Lower leg skin (tissue), 4 donors: ENCODE measurements at regions not wholly inside any gene's neighbourhood (a gene's known extent, or its start where the extent isn't known, plus 50 kb on each side); places are given as distances from the start of the nearest gene placed in this dataset.
"Not testable (repeated sequence)": the region's sequence is repeated elsewhere in the genome, so short reads cannot be mapped to it uniquely, and the experiment has no call there.

Experiments used
- DNase-seq, 2 donors: peaks; one replicate each; pipeline ENCODE4 v3.0.0-alpha.2; 2019; ENCODE audit warnings: low spot score in 2 of 2
- H3K4me3 ChIP-seq: fragments of 200-600 bp; sonication (generic); 2 replicates; pipeline ENCODE4 v1.5.1; 2017; ENCODE audit warnings: mild to moderate bottlenecking, low read depth; ENCODE audit not compliant: poor library complexity, severe bottlenecking
- CTCF ChIP-seq, 3 donors: fragments of 450-650 bp; IDR thresholded peaks; one replicate each; pipeline ENCODE4 v1.5.1; 2016; ENCODE audit warnings: antibody characterized with exemption in 3 of 3, mild to moderate bottlenecking in 3 of 3, moderate library complexity in 2 of 3
- POLR2A ChIP-seq, 2 donors: fragments of 450-650 bp; IDR thresholded peaks; one replicate each; pipeline ENCODE4 v1.6.1; 2016 to 2017; ENCODE audit warnings: antibody characterized with exemption in 2 of 2, mild to moderate bottlenecking in 1 of 2, moderate library complexity in 1 of 2
- WGBS, 2 donors: methylation state at CpG; one replicate each; pipeline ENCODE4 v1.1.5; 2018; 5-methylcytosine and 5-hydroxymethylcytosine counted together
- intact Hi-C: fragments of 100-400 bp; cut with DNase I; formaldehyde crosslinking; loops from one replicate; pipeline ENCODE4 v1.15.0; 2023; ENCODE audit warnings: low total_unique reads

- DNase-seq = no peak
- TF ChIP-seq POLR2A (IDR thresholded peaks at IDR 0.05) (no peak), CTCF (IDR thresholded peaks at IDR 0.05) (no peak)
- H3K4me3 ChIP-seq = no peak overlapping the region
- intact Hi-C loops = no loop called here
- 94 to 95% methylated on average over 6 of the region's 6 CpGs for WGBS, 2 donors
These were observed 69.1 kb upstream of the NREP start for GRCh38 chr5:111826064-111826463.

GRCh38 chr5:111820072-111820471 is 63.1 kb upstream of the NREP start:
- no peak for TF ChIP-seq POLR2A (IDR thresholded peaks at IDR 0.05)
- no peak for TF ChIP-seq CTCF (IDR thresholded peaks at IDR 0.05)
- no peak for DNase-seq
- WGBS, 2 donors = 80 to 85% methylated on average over 5 of the region's 5 CpGs
- no peak overlapping the region for H3K4me3 ChIP-seq
- intact Hi-C loops = no loop called here

- intact Hi-C loops, H3K4me3 ChIP-seq: not testable (repeated sequence)
- 89 to 92% methylated on average over 1 of the region's 1 CpG for WGBS, 2 donors
These were observed 62.0 kb upstream of the NREP start for GRCh38 chr5:111819028-111819427.

GRCh38 chr5:111813537-111813936 is 56.5 kb upstream of the NREP start:
- H3K4me3 ChIP-seq = no peak overlapping the region
- intact Hi-C loops = no loop called here
- DNase-seq = no peak
- TF ChIP-seq CTCF (IDR thresholded peaks at IDR 0.05) = no peak

More at GRCh38 chr5:111819028-111819427, 62.0 kb upstream of the NREP start:
- DNase-seq = not testable (repeated sequence)

GRCh38 chr5:111810112-111810511 is 53.1 kb upstream of the NREP start:
- no peak overlapping the region for H3K4me3 ChIP-seq
- intact Hi-C loops = no loop called here
- TF ChIP-seq POLR2A (IDR thresholded peaks at IDR 0.05) = no peak
- no peak for TF ChIP-seq CTCF (IDR thresholded peaks at IDR 0.05)
- no peak for DNase-seq
- WGBS, 2 donors = 63 to 66% methylated on average over 4 of the region's 4 CpGs
